K562 (cell line): ENCODE measurements at regions not wholly inside any gene's neighbourhood (a gene's known extent, or its start where the extent isn't known, plus 50 kb on each side); places are given as distances from the start of the nearest gene placed in this dataset.

Source experiments
- ATF2 ChIP-seq: sonication (generic); formaldehyde crosslinking; IDR thresholded peaks from 2 replicates; pipeline ENCODE4 v1.8.1; 2022; ENCODE audit warnings: missing genetic modification reagents
- BRCA1 ChIP-seq, 2 experiments: fragments of 450-650 bp in 1 of 2; sonication (generic) in 1 of 2; formaldehyde crosslinking in 1 of 2; IDR thresholded peaks; 2 replicates each; pipeline versions ENCODE4 v1.5.0 to v1.6.1; 2017 to 2020; ENCODE audit warnings: mild to moderate bottlenecking in 1 of 2, missing genetic modification reagents in 1 of 2
- FOSL1 ChIP-seq: fragments of 200-800 bp; sonication (Bioruptor generic); conservative IDR thresholded peaks from 2 replicates; pipeline ENCODE4 v1.6.1; 2016; ENCODE audit warnings: missing genetic modification characterization, missing compliant biosample characterization
- STAT5B ChIP-seq: fragments of 250-450 bp; sonication (Bioruptor Pico); IDR thresholded peaks from 2 replicates; pipeline ENCODE4 v1.8.0; 2021; ENCODE audit warnings: mild to moderate bottlenecking, inconsistent platforms
- TBL1XR1 ChIP-seq, 2 experiments: IDR thresholded peaks; 2 replicates each; pipeline ENCODE4 v1.6.1; 2012; ENCODE audit warnings: improper control_type of control experiment in 2 of 2, low read length in 2 of 2, mild to moderate bottlenecking in 1 of 2
- ZNF445 ChIP-seq: fragments of 250-450 bp; sonication (Bioruptor Pico); IDR thresholded peaks from 2 replicates; pipeline ENCODE4 v1.4.0; 2020; ENCODE audit warnings: low read depth, mild to moderate bottlenecking, moderate library complexity
- ZNF655 ChIP-seq: fragments of 250-450 bp; sonication (Bioruptor Pico); IDR thresholded peaks from 2 replicates; pipeline ENCODE4 v1.5.0; 2021

GRCh38 chr9:111144741-111145140 is 106.5 kb upstream of the LPAR1 start:
- TF ChIP-seq STAT5B (CRISPR knock-in tag): no peak
- no peak for TF ChIP-seq ZNF655 (CRISPR knock-in tag)
- TF ChIP-seq TBL1XR1 (IDR thresholded peaks at IDR 0.05; ENCODE audit: low read length in 2 of 2): no peak
- no peak for TF ChIP-seq ZNF445 (CRISPR knock-in tag)
- TF ChIP-seq BRCA1 (IDR thresholded peaks at IDR 0.05): no peak
- no peak for TF ChIP-seq BRCA1 (CRISPR knock-in tag; IDR thresholded peaks at IDR 0.05)
- TF ChIP-seq ATF2 (CRISPR knock-in tag): no peak
- no peak for TF ChIP-seq FOSL1 (tag)
